ENCODE measurements at regions not wholly inside any gene's neighbourhood (a gene's known extent, or its start where the extent isn't known, plus 50 kb on each side); places are given as distances from the start of the nearest gene placed in this dataset.

GRCh38 chr2:156935616-156936015 lies 321.9 kb upstream of the GALNT5 start:
- DNase-seq (ENCODE audit: low spot score), result no peak
- TF ChIP-seq CTCF (IDR thresholded peaks at IDR 0.05; ENCODE audit: extremely low read depth, missing control alignments), result no peak

GRCh38 chr2:156937430-156937829 lies 320.1 kb upstream of the GALNT5 start:
- no peak for DNase-seq (ENCODE audit: low spot score)
- TF ChIP-seq CTCF (IDR thresholded peaks at IDR 0.05; ENCODE audit: extremely low read depth, missing control alignments), result no peak

GRCh38 chr2:156944871-156945270 lies 312.6 kb upstream of the GALNT5 start:
- TF ChIP-seq CTCF (IDR thresholded peaks at IDR 0.05; ENCODE audit: extremely low read depth, missing control alignments), result no peak

GRCh38 chr2:156947261-156947660 lies 310.2 kb upstream of the GALNT5 start:
- DNase-seq (ENCODE audit: low spot score), result no peak
- TF ChIP-seq CTCF (IDR thresholded peaks at IDR 0.05; ENCODE audit: extremely low read depth, missing control alignments), result no peak

More at GRCh38 chr2:156944871-156945270, 312.6 kb upstream of the GALNT5 start:
- no peak for DNase-seq (ENCODE audit: low spot score)

GRCh38 chr2:156955701-156956100 lies 301.8 kb upstream of the GALNT5 start:
- no peak for TF ChIP-seq CTCF (IDR thresholded peaks at IDR 0.05; ENCODE audit: extremely low read depth, missing control alignments)
- no peak for DNase-seq (ENCODE audit: low spot score)

- no peak for TF ChIP-seq CTCF (IDR thresholded peaks at IDR 0.05; ENCODE audit: extremely low read depth, missing control alignments)
- no peak for DNase-seq (ENCODE audit: low spot score)
These were observed 301.3 kb upstream of the GALNT5 start for GRCh38 chr2:156956161-156956560.

GRCh38 chr2:156958374-156958773 lies 299.1 kb upstream of the GALNT5 start:
- TF ChIP-seq CTCF (IDR thresholded peaks at IDR 0.05; ENCODE audit: extremely low read depth, missing control alignments), result no peak
- DNase-seq (ENCODE audit: low spot score), result no peak

All from GM20000 (cell line).